ENCODE measurements at regions not wholly inside any gene's neighbourhood (a gene's known extent, or its start where the extent isn't known, plus 50 kb on each side); places are given as distances from the start of the nearest gene placed in this dataset.

GRCh38 chr1:38125016-38125415, 78.4 kb upstream of the POU3F1 start (continued):
- TF ChIP-seq CTCF (IDR thresholded peaks at IDR 0.05; ENCODE audit: low read depth, low read length, missing input control): no peak
- TF ChIP-seq RAD21 (IDR thresholded peaks at IDR 0.05): no peak
- no peak for TF ChIP-seq HNF4G (IDR thresholded peaks at IDR 0.05)

GRCh38 chr1:38123356-38124135, 77.0 kb upstream of the POU3F1 start:
- no peaks in the 10 kb centered on the region for H3K9me3 ChIP-seq (ENCODE audit: control insufficient read depth in 4 of 4, low read length in 3 of 4)
- no peaks in the 10 kb centered on the region for H3K36me3 ChIP-seq (ENCODE audit: control insufficient read depth in 4 of 4, insufficient read depth in 3 of 4, low read depth in 1 of 4, low read length in 3 of 4)
- H3K27ac ChIP-seq (ENCODE audit: low read depth in 1 of 2, low read length in 2 of 2): no peak overlapping the region
- no peak for TF ChIP-seq HNF4G (IDR thresholded peaks at IDR 0.05)
- TF ChIP-seq ZBTB33 (IDR thresholded peaks at IDR 0.05): no peak
- no peak for TF ChIP-seq TAF1 (conservative IDR thresholded peaks at IDR 0.05)
- TF ChIP-seq NR2F2 (IDR thresholded peaks at IDR 0.05): no peak
- no peak for TF ChIP-seq HNF4A (conservative IDR thresholded peaks at IDR 0.05)
- no peak overlapping the region for H3K9ac ChIP-seq (ENCODE audit: low read depth in 1 of 2, low read length in 2 of 2)
- no peak overlapping the region for H3K4me3 ChIP-seq (ENCODE audit: low read depth in 1 of 3, low read length in 3 of 3)
- no peaks in the 10 kb centered on the region for H3K4me1 ChIP-seq (ENCODE audit: control insufficient read depth in 4 of 4, insufficient read depth in 4 of 4, low read length in 3 of 4)
- WGBS: 92% methylated on average over 19 of the region's 19 CpGs
- no peaks in the 10 kb centered on the region for H3K27me3 ChIP-seq (ENCODE audit: control insufficient read depth in 4 of 4, insufficient read depth in 4 of 4, low read length in 3 of 4)
- DNase-seq (ENCODE audit: low spot score): no peak

- no peak for DNase-seq (ENCODE audit: low spot score)
- Histone ChIP-seq H3K9me3 (ENCODE audit: control insufficient read depth in 4 of 4, low read length in 3 of 4) (no peaks in the 10 kb centered on the region), H3K36me3 (ENCODE audit: control insufficient read depth in 4 of 4, insufficient read depth in 3 of 4, low read depth in 1 of 4, low read length in 3 of 4) (no peaks in the 10 kb centered on the region), H3K27me3 (ENCODE audit: control insufficient read depth in 4 of 4, insufficient read depth in 4 of 4, low read length in 3 of 4) (no peaks in the 10 kb centered on the region), H3K4me3 (ENCODE audit: low read depth in 1 of 3, low read length in 3 of 3) (no peak overlapping the region), H3K9ac (ENCODE audit: low read depth in 1 of 2, low read length in 2 of 2) (no peak overlapping the region), H3K4me1 (ENCODE audit: control insufficient read depth in 4 of 4, insufficient read depth in 4 of 4, low read length in 3 of 4) (peaks cover 0 to 17% (median 12%) of the 10 kb centered on the region in 4 donors), H3K27ac (ENCODE audit: low read depth in 1 of 2, low read length in 2 of 2) (no peak overlapping the region)
- TF ChIP-seq ZBTB33 (IDR thresholded peaks at IDR 0.05): no peak
- no peak for TF ChIP-seq TAF1 (conservative IDR thresholded peaks at IDR 0.05)
- TF ChIP-seq ATF3 (IDR thresholded peaks at IDR 0.05): no peak
- TF ChIP-seq JUND (IDR thresholded peaks at IDR 0.05): no peak
- no peak for TF ChIP-seq CTCF (IDR thresholded peaks at IDR 0.05; ENCODE audit: low read depth, low read length, missing input control)
- no peak for TF ChIP-seq RXRA (IDR thresholded peaks at IDR 0.05)
- no peak for TF ChIP-seq HNF4A (conservative IDR thresholded peaks at IDR 0.05)
- TF ChIP-seq YY1 (IDR thresholded peaks at IDR 0.05): no peak
- no peak for TF ChIP-seq RAD21 (IDR thresholded peaks at IDR 0.05)
- no peak for TF ChIP-seq HNF4G (IDR thresholded peaks at IDR 0.05)
- no peak for TF ChIP-seq REST (IDR thresholded peaks at IDR 0.05)
- no peak for TF ChIP-seq FOXA1 (IDR thresholded peaks at IDR 0.05)
- no peak for TF ChIP-seq GABPA (IDR thresholded peaks at IDR 0.05 in 1 of 2, conservative IDR thresholded peaks at IDR 0.05 in 1 of 2)
- no peak for TF ChIP-seq FOXA2 (IDR thresholded peaks at IDR 0.05)
- no peak for TF ChIP-seq MAX (IDR thresholded peaks at IDR 0.05)
- TF ChIP-seq SP1 (IDR thresholded peaks at IDR 0.05): no peak
- WGBS: 92% methylated on average over 14 of the region's 14 CpGs
Measured at GRCh38 chr1:38121231-38121680, 74.7 kb upstream of the POU3F1 start.

Data from liver (tissue), 8 donors.